LNCaP clone FGC (cell line): ENCODE measurements at regions not wholly inside any gene's neighbourhood (a gene's known extent, or its start where the extent isn't known, plus 50 kb on each side); places are given as distances from the start of the nearest gene placed in this dataset.

ENCODE experiments used
- DNase-seq: peaks from one replicate; pipeline ENCODE4 v3.0.0-alpha.2; 2011; ENCODE audit warnings: low read depth
- H3K4me3 ChIP-seq: 2 replicates; pipeline ENCODE4 v1.5.1; 2011; ENCODE audit warnings: mild to moderate bottlenecking, low read depth, low read length, control low read depth
- TF ChIP-seq, protein P1 (sequence below): IDR thresholded peaks from 2 replicates; pipeline ENCODE4 v1.5.1; 2012; ENCODE audit warnings: mild to moderate bottlenecking; ENCODE audit not compliant: control insufficient read depth, insufficient read depth; ENCODE audit errors: extremely low read depth

DNA sequence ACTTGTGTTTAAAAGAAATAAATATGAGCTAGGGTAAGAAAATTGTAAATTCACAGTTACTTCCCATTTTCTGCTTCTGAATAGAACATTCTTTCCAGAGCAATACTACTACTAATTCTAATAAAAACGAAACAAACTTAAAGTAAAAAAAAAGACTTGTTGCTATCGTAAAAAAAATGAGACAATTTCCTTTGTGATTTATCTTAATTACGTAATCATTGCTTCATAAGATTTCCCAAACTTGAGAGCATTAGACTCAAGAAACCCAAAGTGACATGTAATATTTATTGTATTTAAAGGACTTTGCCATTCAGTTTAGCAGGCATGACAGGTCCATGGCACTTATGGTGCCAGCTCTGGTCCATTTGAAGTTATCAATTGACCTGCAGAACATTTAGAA, 153.8 kb downstream of the AQP4 start:
- TF ChIP-seq, protein P1, sequence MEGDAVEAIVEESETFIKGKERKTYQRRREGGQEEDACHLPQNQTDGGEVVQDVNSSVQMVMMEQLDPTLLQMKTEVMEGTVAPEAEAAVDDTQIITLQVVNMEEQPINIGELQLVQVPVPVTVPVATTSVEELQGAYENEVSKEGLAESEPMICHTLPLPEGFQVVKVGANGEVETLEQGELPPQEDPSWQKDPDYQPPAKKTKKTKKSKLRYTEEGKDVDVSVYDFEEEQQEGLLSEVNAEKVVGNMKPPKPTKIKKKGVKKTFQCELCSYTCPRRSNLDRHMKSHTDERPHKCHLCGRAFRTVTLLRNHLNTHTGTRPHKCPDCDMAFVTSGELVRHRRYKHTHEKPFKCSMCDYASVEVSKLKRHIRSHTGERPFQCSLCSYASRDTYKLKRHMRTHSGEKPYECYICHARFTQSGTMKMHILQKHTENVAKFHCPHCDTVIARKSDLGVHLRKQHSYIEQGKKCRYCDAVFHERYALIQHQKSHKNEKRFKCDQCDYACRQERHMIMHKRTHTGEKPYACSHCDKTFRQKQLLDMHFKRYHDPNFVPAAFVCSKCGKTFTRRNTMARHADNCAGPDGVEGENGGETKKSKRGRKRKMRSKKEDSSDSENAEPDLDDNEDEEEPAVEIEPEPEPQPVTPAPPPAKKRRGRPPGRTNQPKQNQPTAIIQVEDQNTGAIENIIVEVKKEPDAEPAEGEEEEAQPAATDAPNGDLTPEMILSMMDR, result no peak
- DNase-seq, result no peak
- H3K4me3 ChIP-seq, result no peak overlapping the region

DNA sequence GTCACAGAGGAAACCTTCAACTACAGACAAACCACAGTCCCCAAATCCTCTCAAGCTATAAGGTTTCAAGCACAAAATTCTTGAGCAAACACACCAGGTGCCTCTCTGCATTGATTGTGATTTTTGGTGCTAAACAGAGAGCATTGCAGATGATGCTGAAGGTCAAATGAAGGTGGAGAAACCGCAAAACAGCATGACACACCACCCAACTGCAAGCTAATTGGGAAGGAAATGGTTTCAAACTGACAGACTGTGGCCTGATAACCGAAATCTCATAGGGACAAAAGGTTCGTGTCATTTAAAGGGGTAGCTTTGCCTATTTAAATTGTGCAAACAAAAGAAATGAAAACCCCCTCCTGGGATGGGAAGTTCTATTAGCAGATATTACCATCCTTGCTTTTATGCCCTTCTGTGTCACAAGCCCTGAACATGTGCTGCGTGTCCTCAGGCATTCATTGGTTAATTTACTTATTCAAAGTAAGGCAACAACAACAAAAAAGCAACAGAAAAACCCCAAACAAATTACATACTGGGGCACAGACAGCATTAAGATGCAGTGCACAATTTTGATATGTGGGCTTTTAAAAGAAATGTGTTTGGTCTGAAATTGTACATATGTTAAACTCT, 154.9 kb downstream of the AQP4 start:
- TF ChIP-seq, protein P1, result no peak
- H3K4me3 ChIP-seq, result no peak overlapping the region
- no peak for DNase-seq

DNA sequence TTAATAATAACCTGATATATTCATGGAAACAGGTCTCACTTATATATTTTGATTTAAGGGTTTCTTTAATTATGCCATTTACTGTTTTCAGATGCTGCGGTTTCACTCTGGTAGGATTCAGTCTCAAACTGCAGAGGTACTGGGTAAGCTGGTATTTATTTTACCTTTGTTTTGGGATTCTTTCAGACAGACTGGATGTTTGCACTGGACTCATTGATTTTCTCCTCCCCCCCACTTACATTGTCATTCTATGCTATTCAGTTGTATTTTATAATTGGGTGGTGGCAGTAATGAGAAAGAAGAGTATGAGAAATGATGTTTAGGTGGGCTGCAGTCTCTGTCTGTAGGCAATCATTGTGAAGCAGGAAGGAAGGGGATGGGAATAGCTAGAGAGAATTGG, 155.6 kb downstream of the AQP4 start:
- no peak for DNase-seq
- TF ChIP-seq, protein P1, result no peak
- H3K4me3 ChIP-seq, result no peak overlapping the region

DNA sequence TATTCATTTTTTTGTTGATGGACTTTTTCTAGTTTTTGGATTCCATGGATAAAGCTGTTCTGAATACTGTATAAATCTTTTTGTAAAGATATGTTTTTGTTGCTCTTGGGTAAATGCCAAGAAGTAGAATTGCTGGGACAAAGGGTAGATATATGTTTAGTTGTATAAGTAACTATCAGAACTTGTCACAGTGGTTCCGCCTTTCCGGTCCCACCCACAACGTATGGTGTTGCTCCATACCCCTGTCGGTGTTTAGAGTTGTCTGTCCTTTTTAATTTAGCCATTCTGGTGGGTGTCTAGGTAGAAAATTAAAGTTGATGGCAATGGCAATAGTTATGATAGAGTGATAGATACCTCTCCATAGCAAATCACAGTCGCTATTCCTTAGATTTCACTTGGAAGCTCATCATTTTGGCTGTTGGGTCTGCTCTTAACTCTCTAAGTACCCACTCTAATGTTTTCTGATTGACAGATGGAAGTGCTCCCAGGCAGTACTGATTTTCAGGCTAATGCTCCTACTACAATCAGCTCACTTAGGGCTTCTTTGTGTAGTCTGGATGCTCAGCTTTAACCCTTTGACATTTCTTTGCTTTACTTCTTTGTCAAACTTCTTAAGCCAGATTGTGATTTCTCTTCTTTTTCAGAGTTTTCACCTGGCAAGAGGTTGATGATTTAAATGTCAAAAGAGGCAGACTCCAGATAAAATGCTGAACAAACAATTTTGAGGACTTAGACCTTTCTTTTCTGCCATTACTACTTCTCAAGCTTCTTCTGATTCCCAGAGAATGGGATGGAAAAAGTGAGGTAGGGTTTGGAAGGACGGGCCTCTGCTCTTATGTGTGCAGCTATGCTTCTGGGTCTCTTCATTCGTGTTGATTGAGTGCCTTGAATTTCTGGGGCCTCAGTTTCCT, 156.4 kb downstream of the AQP4 start:
- H3K4me3 ChIP-seq, result no peak overlapping the region
- no peak for DNase-seq
- TF ChIP-seq, protein P1, result no peak

DNA sequence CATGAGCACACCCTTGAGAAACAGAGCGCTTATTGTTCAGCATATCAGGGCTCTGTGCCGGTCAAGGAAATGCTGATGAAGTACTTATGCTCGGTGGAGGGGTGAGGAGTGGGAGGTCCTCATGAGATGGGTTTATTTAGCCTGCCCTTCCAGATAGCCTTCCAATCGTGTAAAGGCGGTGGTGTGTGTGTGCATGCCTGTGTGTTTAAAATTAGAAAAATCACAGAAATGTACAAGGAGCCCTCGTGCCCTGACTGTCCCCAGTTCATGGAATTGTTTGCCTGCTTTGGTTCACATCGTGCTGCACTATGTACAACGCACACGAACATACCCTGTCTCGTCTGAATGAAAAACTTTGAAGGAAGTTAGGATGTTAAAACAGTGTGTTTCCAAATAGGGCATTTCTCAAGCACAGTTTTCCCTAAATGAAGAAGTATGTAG, 158.6 kb downstream of the AQP4 start:
- no peak for DNase-seq
- no peak overlapping the region for H3K4me3 ChIP-seq
- TF ChIP-seq, protein P1, result no peak

DNA sequence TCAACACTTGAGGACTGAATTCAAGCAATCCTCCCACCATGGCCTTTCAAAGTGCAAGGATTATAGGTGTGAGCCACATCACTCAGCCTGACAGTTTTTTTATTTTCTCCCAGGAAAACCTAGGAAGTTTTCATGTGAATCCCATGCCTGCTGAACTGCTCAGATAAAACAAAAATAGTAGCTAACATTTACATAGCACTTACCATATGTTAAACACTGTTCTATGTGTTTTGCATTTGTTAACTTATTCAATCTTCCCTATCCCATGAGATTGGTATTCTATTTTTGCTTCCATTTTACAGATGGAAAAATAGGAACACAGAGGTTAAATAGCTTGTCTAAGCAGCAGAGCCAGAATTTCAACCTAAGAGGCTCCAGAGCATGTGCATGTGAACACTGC, 157.4 kb upstream of the KCTD1 start:
- DNase-seq, result no peak
- TF ChIP-seq, protein P1, result no peak
- H3K4me3 ChIP-seq, result no peak overlapping the region
